Omental fat pad (tissue), 3 donors: ENCODE measurements at regions not wholly inside any gene's neighbourhood (a gene's known extent, or its start where the extent isn't known, plus 50 kb on each side); places are given as distances from the start of the nearest gene placed in this dataset.

Source experiments
- ATAC-seq: fragments of 150-250 bp; one replicate; pipeline ENCODE4 v1.9.1; 2016; ENCODE audit warnings: mild to moderate bottlenecking, moderate library complexity; ENCODE audit not compliant: low FRiP score
- DNase-seq: peaks from one replicate; pipeline ENCODE4 v3.0.0-alpha.2; 2019; ENCODE audit warnings: low spot score
- TF ChIP-seq, protein P1 (sequence below), 3 donors: fragments of 450-650 bp; IDR thresholded peaks; one replicate each; pipeline ENCODE4 v1.5.1; 2016 to 2017; ENCODE audit warnings: antibody characterized with exemption in 3 of 3, mild to moderate bottlenecking in 3 of 3, moderate library complexity in 2 of 3

DNA sequence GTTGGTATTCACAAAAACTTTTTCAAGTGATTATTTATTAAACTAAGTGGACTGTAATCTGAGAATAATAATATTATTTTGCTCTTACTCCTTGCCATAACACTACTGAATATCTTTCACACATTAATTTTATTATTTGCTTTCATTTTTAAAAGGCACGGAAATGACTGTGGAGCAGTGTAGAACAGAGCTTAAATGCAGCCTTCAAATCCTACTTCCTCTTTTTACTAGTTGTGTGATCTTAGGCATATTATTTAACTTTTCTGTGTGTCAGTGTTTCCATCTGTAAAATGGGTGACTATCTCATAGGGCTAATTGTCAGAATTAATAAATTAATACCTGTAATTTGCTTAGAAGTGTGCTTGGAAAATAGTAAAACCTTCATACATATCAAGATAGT is 55.5 kb upstream of the SLC8A1 start:
- no peak for ATAC-seq
- no peak for DNase-seq
- TF ChIP-seq, protein P1, sequence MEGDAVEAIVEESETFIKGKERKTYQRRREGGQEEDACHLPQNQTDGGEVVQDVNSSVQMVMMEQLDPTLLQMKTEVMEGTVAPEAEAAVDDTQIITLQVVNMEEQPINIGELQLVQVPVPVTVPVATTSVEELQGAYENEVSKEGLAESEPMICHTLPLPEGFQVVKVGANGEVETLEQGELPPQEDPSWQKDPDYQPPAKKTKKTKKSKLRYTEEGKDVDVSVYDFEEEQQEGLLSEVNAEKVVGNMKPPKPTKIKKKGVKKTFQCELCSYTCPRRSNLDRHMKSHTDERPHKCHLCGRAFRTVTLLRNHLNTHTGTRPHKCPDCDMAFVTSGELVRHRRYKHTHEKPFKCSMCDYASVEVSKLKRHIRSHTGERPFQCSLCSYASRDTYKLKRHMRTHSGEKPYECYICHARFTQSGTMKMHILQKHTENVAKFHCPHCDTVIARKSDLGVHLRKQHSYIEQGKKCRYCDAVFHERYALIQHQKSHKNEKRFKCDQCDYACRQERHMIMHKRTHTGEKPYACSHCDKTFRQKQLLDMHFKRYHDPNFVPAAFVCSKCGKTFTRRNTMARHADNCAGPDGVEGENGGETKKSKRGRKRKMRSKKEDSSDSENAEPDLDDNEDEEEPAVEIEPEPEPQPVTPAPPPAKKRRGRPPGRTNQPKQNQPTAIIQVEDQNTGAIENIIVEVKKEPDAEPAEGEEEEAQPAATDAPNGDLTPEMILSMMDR (IDR thresholded peaks at IDR 0.05), result no peak

DNA sequence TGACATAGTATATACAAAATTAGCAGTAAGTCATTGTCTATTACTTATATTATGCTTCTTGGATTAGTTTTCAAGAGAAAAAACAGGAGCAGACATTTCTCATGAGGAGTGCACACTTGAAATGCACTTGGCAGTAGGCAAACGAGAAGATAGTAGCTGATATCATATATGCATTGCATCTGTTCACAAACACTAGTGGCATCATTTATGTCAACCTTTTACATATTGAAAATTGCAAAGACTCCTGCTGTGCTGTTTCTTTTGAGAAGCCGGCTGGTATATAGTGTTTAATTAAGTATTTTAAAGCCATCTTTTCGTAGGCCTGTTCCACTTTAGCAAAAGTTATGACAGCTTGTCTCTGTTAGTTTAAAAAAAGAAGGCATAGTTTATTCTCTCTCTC is 58.4 kb upstream of the SLC8A1 start:
- TF ChIP-seq, protein P1 (IDR thresholded peaks at IDR 0.05), result no peak
- ATAC-seq, result no peak
- no peak for DNase-seq

DNA sequence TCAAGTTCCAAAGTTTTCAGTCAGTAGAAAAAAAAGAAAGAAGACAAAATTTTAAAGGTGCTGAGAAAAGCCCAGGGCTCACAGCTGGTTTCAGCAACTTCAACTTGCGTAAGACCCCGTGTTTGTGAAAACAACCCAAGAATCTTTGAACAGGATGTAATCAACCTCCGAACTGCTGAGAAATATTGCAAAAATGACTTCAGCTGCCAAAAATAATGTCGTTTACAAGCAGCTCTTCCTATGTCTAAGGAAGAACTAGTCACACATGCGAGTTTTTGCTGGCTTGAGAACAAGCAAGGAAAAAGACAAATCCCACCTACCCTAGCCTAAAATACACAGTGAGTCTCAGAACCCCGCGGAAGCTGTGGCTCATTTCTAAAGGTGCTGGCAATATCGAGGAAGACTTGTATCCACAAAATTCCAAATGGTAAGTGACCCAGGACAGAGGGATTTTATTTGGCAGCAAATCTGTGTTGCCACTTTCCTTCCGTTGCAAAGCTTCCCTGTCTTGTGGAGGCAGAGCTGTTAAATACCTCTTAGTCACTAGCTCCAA is 59.8 kb upstream of the SLC8A1 start:
- TF ChIP-seq, protein P1 (IDR thresholded peaks at IDR 0.05), result no peak
- DNase-seq (no peak), ATAC-seq (peak; percentile 51)

DNA sequence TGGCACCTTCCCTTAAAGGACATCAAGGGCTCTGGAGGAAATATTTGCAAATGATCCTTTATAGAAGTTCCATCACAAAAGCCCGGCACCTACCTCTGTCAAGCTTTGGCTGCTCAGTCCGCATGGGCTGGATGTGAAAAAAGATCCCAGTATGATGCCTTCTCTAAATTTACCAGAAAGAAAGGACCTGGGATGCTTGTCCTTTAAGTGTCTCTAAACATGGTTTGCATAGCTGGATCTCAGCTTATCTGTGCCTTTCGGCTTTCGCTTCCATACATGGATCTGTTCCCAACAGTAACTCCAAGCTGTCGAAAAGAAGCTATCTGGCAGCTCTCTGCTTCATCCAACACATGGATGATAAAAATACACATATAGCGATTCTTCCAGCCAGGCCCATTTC is 60.4 kb upstream of the SLC8A1 start:
- no peak for ATAC-seq
- TF ChIP-seq, protein P1 (IDR thresholded peaks at IDR 0.05), result no peak
- no peak for DNase-seq

DNA sequence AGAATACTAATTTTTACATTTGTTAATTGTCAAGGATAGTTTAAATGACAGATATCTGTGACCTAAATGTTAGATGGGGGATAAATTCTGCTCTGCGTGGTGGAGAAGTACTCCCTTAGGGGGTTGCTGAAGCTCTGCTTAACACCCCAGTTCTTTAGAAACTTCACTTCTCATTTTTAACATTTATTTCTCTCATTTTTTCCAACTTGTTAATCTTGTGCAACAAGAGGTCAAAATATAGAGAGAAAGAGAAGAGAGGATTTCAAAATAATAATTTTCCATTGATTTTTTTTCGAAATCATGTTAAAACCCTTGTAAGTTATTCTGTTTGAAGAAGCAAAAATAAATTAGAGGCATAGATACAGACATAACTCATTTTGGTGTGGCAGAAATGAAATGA is 61.3 kb upstream of the SLC8A1 start:
- no peak for ATAC-seq

DNA sequence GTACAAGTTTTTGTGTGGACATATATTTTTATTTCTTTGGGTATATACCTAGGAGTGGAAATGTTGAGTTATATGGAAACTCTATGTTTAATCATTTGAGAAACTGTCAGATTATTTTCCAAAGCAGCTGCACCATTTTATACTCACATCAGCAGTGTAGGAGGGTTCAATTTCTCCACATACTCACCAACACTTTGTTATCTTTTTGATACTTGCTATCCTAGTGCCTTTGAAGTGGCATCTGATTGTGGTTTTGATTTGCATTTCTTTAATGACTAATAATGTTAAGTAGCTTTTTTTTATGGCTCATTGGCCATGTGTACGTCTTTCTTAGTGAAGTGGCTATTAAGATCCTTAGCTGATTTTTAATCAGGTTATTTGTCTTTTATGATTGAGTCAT is 64.7 kb upstream of the SLC8A1 start:
- DNase-seq (no peak), ATAC-seq (no peak)
- TF ChIP-seq, protein P1 (IDR thresholded peaks at IDR 0.05), result no peak

More for the DNA sequence above, 61.3 kb upstream of the SLC8A1 start:
- TF ChIP-seq, protein P1 (IDR thresholded peaks at IDR 0.05), result no peak
- DNase-seq, result no peak

DNA sequence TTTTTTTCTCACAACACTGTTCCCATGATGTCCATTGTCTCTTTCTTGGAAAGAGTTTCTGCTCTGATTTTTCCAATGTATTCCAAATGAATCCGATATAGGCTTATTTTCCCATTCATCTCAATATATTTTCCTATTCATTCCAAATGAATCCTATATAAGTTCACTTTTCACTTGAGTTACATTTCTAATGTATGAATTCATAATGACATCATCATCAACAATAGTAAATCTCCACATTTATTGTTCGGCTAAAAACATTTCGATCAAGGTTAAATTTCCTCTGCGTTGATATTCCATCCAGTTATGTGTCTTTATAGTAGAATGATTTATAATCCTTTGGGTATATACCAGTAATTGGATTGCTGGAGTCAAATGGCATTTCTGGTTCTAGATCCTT is 76.7 kb upstream of the SLC8A1 start:
- ATAC-seq, result no peak
- TF ChIP-seq, protein P1 (IDR thresholded peaks at IDR 0.05), result no peak
- DNase-seq, result no peak
